A549 (cell line): ENCODE measurements at regions not wholly inside any gene's neighbourhood (a gene's known extent, or its start where the extent isn't known, plus 50 kb on each side); places are given as distances from the start of the nearest gene placed in this dataset.
"Not testable (repeated sequence)": the region's sequence is repeated elsewhere in the genome, so short reads cannot be mapped to it uniquely, and the experiment has no call there.

ENCODE experiments used
- CBX8 ChIP-seq: fragments of 200-600 bp; sonication (generic); IDR thresholded peaks from 2 replicates; pipeline ENCODE4 v1.6.1; 2016
- HMGXB4 ChIP-seq: fragments of 250-450 bp; sonication (Bioruptor Pico); IDR thresholded peaks from 2 replicates; pipeline ENCODE4 v1.5.0; 2021; ENCODE audit warnings: mild to moderate bottlenecking, moderate library complexity, borderline replicate concordance
- POLR2A ChIP-seq: IDR thresholded peaks from 2 replicates; pipeline ENCODE4 v1.6.1; 2012; ENCODE audit warnings: mild to moderate bottlenecking, low read length
- RAD21 ChIP-seq, 2 experiments: fragments of >200 bp in 1 of 2; sonication (Bioruptor Twin) in 1 of 2; formaldehyde crosslinking in 1 of 2; IDR thresholded peaks in 1 of 2; conservative IDR thresholded peaks in 1 of 2; 2 replicates in 1 of 2; 3 replicates in 1 of 2; pipeline ENCODE4 v1.6.1; 2012 to 2018; ENCODE audit warnings: inconsistent platforms in 1 of 2
- RCOR1 ChIP-seq: fragments of 150-350 bp; IDR thresholded peaks from 2 replicates; pipeline ENCODE4 v1.6.1; 2014; ENCODE audit warnings: antibody characterized with exemption, low read length, low read depth
- RNF2 ChIP-seq: fragments of 200-600 bp; sonication (generic); IDR thresholded peaks from 2 replicates; pipeline ENCODE4 v1.6.1; 2016; ENCODE audit warnings: low read depth, mild to moderate bottlenecking, antibody characterized with exemption, moderate library complexity, borderline replicate concordance
- SMC3 ChIP-seq: fragments of >200 bp; sonication (Bioruptor Twin); formaldehyde crosslinking; IDR thresholded peaks from 3 replicates; pipeline ENCODE4 v1.6.1; 2018; ENCODE audit warnings: inconsistent platforms
- ZFP36 ChIP-seq: fragments of 450-650 bp; IDR thresholded peaks from 2 replicates; pipeline ENCODE4 v1.6.1; 2014; ENCODE audit warnings: borderline replicate concordance; ENCODE audit not compliant: partially characterized antibody
- TF ChIP-seq, protein P1 (sequence below): fragments of >200 bp; sonication (Bioruptor Twin); formaldehyde crosslinking; IDR thresholded peaks from 3 replicates; pipeline ENCODE4 v1.5.1; 2016
- TF ChIP-seq, protein P2 (sequence below): fragments of 200-600 bp; sonication (generic); IDR thresholded peaks from 2 replicates; pipeline ENCODE4 v1.6.1; 2016; ENCODE audit warnings: antibody characterized with exemption, mild to moderate bottlenecking, moderate library complexity

DNA sequence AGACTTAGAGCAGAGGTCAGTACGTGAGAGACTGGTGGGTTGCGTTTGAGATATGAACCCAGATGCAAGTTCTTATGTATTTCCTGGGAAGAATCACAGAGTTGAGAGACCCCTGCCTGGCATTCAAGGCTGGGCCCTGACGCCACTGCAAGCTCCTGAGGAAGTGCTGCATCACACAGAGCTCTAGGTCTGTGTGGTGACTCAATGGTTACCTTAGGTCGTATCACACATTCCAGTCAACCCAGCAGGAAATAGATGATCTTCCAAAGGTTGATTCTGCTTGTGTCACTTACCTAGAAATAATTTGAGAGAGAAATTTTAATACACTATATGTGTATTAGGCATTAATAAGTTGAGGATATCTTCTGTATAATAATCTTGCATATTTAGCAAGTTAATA, 1431.9 kb downstream of the RPIA start:
- not testable (repeated sequence) for TF ChIP-seq RCOR1; SMC3; ZFP36; CBX8; RNF2; HMGXB4; RAD21 (conservative IDR thresholded peaks at IDR 0.05 in 1 of 2, IDR thresholded peaks at IDR 0.05 in 1 of 2); POLR2A
- TF ChIP-seq, protein P1, sequence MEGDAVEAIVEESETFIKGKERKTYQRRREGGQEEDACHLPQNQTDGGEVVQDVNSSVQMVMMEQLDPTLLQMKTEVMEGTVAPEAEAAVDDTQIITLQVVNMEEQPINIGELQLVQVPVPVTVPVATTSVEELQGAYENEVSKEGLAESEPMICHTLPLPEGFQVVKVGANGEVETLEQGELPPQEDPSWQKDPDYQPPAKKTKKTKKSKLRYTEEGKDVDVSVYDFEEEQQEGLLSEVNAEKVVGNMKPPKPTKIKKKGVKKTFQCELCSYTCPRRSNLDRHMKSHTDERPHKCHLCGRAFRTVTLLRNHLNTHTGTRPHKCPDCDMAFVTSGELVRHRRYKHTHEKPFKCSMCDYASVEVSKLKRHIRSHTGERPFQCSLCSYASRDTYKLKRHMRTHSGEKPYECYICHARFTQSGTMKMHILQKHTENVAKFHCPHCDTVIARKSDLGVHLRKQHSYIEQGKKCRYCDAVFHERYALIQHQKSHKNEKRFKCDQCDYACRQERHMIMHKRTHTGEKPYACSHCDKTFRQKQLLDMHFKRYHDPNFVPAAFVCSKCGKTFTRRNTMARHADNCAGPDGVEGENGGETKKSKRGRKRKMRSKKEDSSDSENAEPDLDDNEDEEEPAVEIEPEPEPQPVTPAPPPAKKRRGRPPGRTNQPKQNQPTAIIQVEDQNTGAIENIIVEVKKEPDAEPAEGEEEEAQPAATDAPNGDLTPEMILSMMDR, result not testable (repeated sequence)
- TF ChIP-seq, protein P2, sequence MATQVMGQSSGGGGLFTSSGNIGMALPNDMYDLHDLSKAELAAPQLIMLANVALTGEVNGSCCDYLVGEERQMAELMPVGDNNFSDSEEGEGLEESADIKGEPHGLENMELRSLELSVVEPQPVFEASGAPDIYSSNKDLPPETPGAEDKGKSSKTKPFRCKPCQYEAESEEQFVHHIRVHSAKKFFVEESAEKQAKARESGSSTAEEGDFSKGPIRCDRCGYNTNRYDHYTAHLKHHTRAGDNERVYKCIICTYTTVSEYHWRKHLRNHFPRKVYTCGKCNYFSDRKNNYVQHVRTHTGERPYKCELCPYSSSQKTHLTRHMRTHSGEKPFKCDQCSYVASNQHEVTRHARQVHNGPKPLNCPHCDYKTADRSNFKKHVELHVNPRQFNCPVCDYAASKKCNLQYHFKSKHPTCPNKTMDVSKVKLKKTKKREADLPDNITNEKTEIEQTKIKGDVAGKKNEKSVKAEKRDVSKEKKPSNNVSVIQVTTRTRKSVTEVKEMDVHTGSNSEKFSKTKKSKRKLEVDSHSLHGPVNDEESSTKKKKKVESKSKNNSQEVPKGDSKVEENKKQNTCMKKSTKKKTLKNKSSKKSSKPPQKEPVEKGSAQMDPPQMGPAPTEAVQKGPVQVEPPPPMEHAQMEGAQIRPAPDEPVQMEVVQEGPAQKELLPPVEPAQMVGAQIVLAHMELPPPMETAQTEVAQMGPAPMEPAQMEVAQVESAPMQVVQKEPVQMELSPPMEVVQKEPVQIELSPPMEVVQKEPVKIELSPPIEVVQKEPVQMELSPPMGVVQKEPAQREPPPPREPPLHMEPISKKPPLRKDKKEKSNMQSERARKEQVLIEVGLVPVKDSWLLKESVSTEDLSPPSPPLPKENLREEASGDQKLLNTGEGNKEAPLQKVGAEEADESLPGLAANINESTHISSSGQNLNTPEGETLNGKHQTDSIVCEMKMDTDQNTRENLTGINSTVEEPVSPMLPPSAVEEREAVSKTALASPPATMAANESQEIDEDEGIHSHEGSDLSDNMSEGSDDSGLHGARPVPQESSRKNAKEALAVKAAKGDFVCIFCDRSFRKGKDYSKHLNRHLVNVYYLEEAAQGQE, result not testable (repeated sequence)
